PC-3 (cell line): ENCODE measurements at regions not wholly inside any gene's neighbourhood (a gene's known extent, or its start where the extent isn't known, plus 50 kb on each side); places are given as distances from the start of the nearest gene placed in this dataset.

Experiments used
- ATAC-seq: fragments of 200-7000 bp; cut with Tn5 transposase; 2 replicates; pipeline ENCODE4 v1.9.1; 2020; ENCODE audit warnings: mild to moderate bottlenecking, moderate library complexity
- BruUV-seq: library from RNA; stranded (reverse); fragments of 400-500 nt; replicated peaks from 2 replicates; lab custom pipeline; 2021; lab: Mats Ljungman, UMichigan
- CTCF ChIA-PET: fragments of 300-600 bp; sonication (Branson Sonifier 250); formaldehyde crosslinking; loops from one replicate; lab custom pipeline; 2022; ENCODE audit warnings: antibody characterized with exemption; lab: Charles Lee
- POLR2A ChIA-PET: fragments of 300-600 bp; sonication (Branson Sonifier 250); formaldehyde crosslinking; loops from one replicate; lab custom pipeline; 2022; ENCODE audit warnings: antibody characterized with exemption; ENCODE audit not compliant: unreplicated experiment; lab: Charles Lee
- DNase-seq: peaks from one replicate; pipeline ENCODE4 v3.0.0-alpha.2; 2015
- H2AFZ ChIP-seq: fragments of 300-600 bp; sonication (generic); 2 replicates; pipeline ENCODE4 v1.6.0; 2016; ENCODE audit warnings: antibody characterized with exemption, low read length
- H3F3A ChIP-seq: fragments of 300-600 bp; sonication (generic); one replicate; pipeline ENCODE4 v1.6.0; 2017; ENCODE audit warnings: antibody characterized with exemption, low read length, control low read depth, mild to moderate bottlenecking; ENCODE audit not compliant: unreplicated experiment
- H3K27ac ChIP-seq: fragments of 300-600 bp; sonication (generic); 2 replicates; pipeline ENCODE4 v1.5.1; 2016; ENCODE audit warnings: mild to moderate bottlenecking, low read length
- H3K27me3 ChIP-seq: fragments of 300-600 bp; sonication (generic); 2 replicates; pipeline ENCODE4 v1.6.1; 2016; ENCODE audit warnings: low read length, mixed read lengths
- H3K36me3 ChIP-seq: fragments of 300-600 bp; sonication (generic); 2 replicates; pipeline ENCODE4 v1.6.1; 2016; ENCODE audit warnings: low read depth, mixed run types, low read length, mixed read lengths
- H3K4me1 ChIP-seq: fragments of 300-600 bp; sonication (generic); 2 replicates; pipeline ENCODE4 v1.5.1; 2016; ENCODE audit warnings: low read length; ENCODE audit not compliant: insufficient read depth
- H3K4me2 ChIP-seq: fragments of 300-600 bp; sonication (generic); 2 replicates; pipeline ENCODE4 v1.6.0; 2016; ENCODE audit warnings: low read length
- H3K4me3 ChIP-seq: fragments of 300-600 bp; sonication (generic); 2 replicates; pipeline ENCODE4 v1.5.1; 2016; ENCODE audit warnings: mild to moderate bottlenecking, low read length, mixed read lengths
- H3K79me2 ChIP-seq: fragments of 300-600 bp; sonication (generic); 2 replicates; pipeline ENCODE4 v1.6.1; 2017; ENCODE audit warnings: low read length, mixed read lengths
- H3K9ac ChIP-seq: fragments of 300-600 bp; sonication (generic); 2 replicates; pipeline ENCODE4 v1.6.0; 2016; ENCODE audit warnings: mild to moderate bottlenecking, low read length
- H3K9me2 ChIP-seq: fragments of 300-600 bp; sonication (generic); replicated peaks from 2 replicates; pipeline ENCODE4 v1.6.1; 2016; ENCODE audit warnings: mixed run types, low read length, mixed read lengths
- H3K9me3 ChIP-seq: fragments of 300-600 bp; sonication (generic); 2 replicates; pipeline ENCODE4 v1.6.1; 2016; ENCODE audit warnings: low read length, mixed read lengths
- H4K20me1 ChIP-seq: fragments of 300-600 bp; sonication (generic); 2 replicates; pipeline ENCODE4 v1.6.1; 2016; ENCODE audit warnings: low read length, mixed read lengths
- CTCF ChIP-seq: fragments of 300-600 bp; sonication (generic); conservative IDR thresholded peaks from 2 replicates; pipeline ENCODE4 v1.5.1; 2017; ENCODE audit warnings: antibody characterized with exemption, low read depth, mild to moderate bottlenecking, low read length
- EZH2 ChIP-seq: fragments of 300-600 bp; sonication (generic); IDR thresholded peaks from one replicate; pipeline ENCODE4 v1.6.1; 2017; ENCODE audit warnings: antibody characterized with exemption, mild to moderate bottlenecking, low read length; ENCODE audit not compliant: unreplicated experiment
- EZH2phosphoT487 ChIP-seq: fragments of 300-600 bp; sonication (generic); IDR thresholded peaks from 2 replicates; pipeline ENCODE4 v1.6.1; 2018; ENCODE audit warnings: mild to moderate bottlenecking, antibody characterized with exemption, low read length, borderline replicate concordance
- intact Hi-C: fragments of 100-400 bp; cut with micrococcal nuclease; formaldehyde crosslinking; loops from 2 replicates; pipeline ENCODE4 v1.9.0; 2023

- Histone ChIP-seq H3K4me2 (no peak overlapping the region), H4K20me1 (no peaks in the 10 kb centered on the region), H3K4me1 (no peaks in the 10 kb centered on the region), H3K9me2 (no peaks in the 10 kb centered on the region), H3K36me3 (no peaks in the 10 kb centered on the region), H3K9ac (no peak overlapping the region), H3K79me2 (no peaks in the 10 kb centered on the region), H3K4me3 (no peak overlapping the region), H2AFZ (no peak overlapping the region), H3K9me3 (no peaks in the 10 kb centered on the region), H3F3A (no peaks in the 10 kb centered on the region), H3K27me3 (no peaks in the 10 kb centered on the region), H3K27ac (no peak overlapping the region)
- TF ChIP-seq CTCF (no peak), EZH2 (no peak), EZH2phosphoT487 (no peak)
- CTCF ChIA-PET = no interaction called here
- intact Hi-C loops = no loop called here
- no peak for DNase-seq
- ATAC-seq = no peak
- BruUV-seq = no TSS peak
- POLR2A ChIA-PET = no interaction called here
These were observed 340.2 kb upstream of the DMAC1 start for GRCh38 chr9:8139756-8140155.

- Histone ChIP-seq H2AFZ (no peak overlapping the region), H3K27ac (no peak overlapping the region), H3K4me2 (no peak overlapping the region), H3K27me3 (no peaks in the 10 kb centered on the region), H3K4me1 (no peaks in the 10 kb centered on the region), H3K36me3 (no peaks in the 10 kb centered on the region), H3F3A (no peaks in the 10 kb centered on the region), H3K4me3 (no peak overlapping the region), H3K9me3 (no peaks in the 10 kb centered on the region), H3K9me2 (no peaks in the 10 kb centered on the region), H4K20me1 (no peaks in the 10 kb centered on the region), H3K9ac (no peak overlapping the region), H3K79me2 (no peaks in the 10 kb centered on the region)
- ATAC-seq (no peak), DNase-seq (no peak)
- TF ChIP-seq EZH2phosphoT487 (no peak), EZH2 (no peak), CTCF (no peak)
- no TSS peak for BruUV-seq
- intact Hi-C loops = no loop called here
- POLR2A ChIA-PET = no interaction called here
- CTCF ChIA-PET = no interaction called here
These were observed 336.9 kb upstream of the DMAC1 start for GRCh38 chr9:8136477-8136876.

DNA sequence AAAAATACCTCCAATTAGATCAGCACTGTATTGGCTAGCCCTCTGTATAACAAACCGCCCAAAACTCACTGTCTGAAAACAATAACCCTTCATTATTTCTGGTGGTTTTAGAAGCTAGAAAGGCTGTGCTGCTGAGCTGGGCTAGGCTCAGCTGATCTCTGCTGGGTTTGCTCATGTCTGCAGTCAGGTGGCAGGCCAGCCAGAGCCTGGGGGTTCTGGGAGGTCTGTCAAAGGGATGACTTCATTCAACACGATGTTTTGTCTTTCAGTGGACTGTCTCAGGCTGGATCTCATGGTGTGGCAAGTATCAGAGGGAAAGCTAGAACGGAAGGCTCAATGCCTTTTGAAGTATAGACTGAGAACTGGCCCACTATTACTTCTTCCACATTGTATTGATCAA is 335.1 kb upstream of the DMAC1 start:
- POLR2A ChIA-PET = no interaction called here
- CTCF ChIA-PET = no interaction called here
- DNase-seq = no peak
- no peak overlapping the region for H3K4me3 ChIP-seq
- no TSS peak for BruUV-seq
- H3K27ac ChIP-seq = no peak overlapping the region
- ATAC-seq = no peak
- intact Hi-C loops = no loop called here
- H3K9me2 ChIP-seq = no peaks in the 10 kb centered on the region
- no peak overlapping the region for H3K4me2 ChIP-seq
- no peaks in the 10 kb centered on the region for H3F3A ChIP-seq
- TF ChIP-seq EZH2 = no peak
- TF ChIP-seq EZH2phosphoT487 = no peak
- no peak for TF ChIP-seq CTCF
- H2AFZ ChIP-seq = no peak overlapping the region
- no peaks in the 10 kb centered on the region for H3K4me1 ChIP-seq
- no peaks in the 10 kb centered on the region for H3K36me3 ChIP-seq
- H4K20me1 ChIP-seq = no peaks in the 10 kb centered on the region
- H3K79me2 ChIP-seq = no peaks in the 10 kb centered on the region
- H3K9me3 ChIP-seq = no peaks in the 10 kb centered on the region
- no peaks in the 10 kb centered on the region for H3K27me3 ChIP-seq
- H3K9ac ChIP-seq = no peak overlapping the region
